GM12878 (cell line): ENCODE measurements at regions not wholly inside any gene's neighbourhood (a gene's known extent, or its start where the extent isn't known, plus 50 kb on each side); places are given as distances from the start of the nearest gene placed in this dataset.

Experiments used
- ATAC-seq: fragments of 200-7000 bp; cut with Tn5 transposase; 3 replicates; pipeline ENCODE4 v1.9.1; 2020; ENCODE audit warnings: mild to moderate bottlenecking, moderate library complexity
- BruUV-seq: library from RNA; stranded (reverse); fragments of 400-500 nt; replicated peaks from 2 replicates; lab custom pipeline; 2021; lab: Mats Ljungman, UMichigan
- CTCF ChIA-PET: fragments of 300-600 bp; sonication (Branson Sonifier 250); formaldehyde crosslinking; extraction: SDS; loops from one replicate; lab custom pipeline; 2021; ENCODE audit warnings: inconsistent platforms; lab: Yijun Ruan, JAX
- POLR2A ChIA-PET: fragments of 350-600 bp; formaldehyde crosslinking; extraction: SDS; loops from one replicate; lab custom pipeline; 2021; ENCODE audit warnings: inconsistent platforms; lab: Charles Lee
- RAD21 ChIA-PET: fragments of 300-600 bp; sonication (Branson Sonifier 250); formaldehyde crosslinking; loops from one replicate; lab custom pipeline; 2023; ENCODE audit warnings: antibody characterized with exemption; ENCODE audit not compliant: unreplicated experiment; lab: Charles Lee
- SMC1A ChIA-PET: fragments of 300-600 bp; sonication (Branson Sonifier 250); formaldehyde crosslinking; loops from one replicate; lab custom pipeline; 2023; ENCODE audit not compliant: unreplicated experiment, uncharacterized antibody; lab: Charles Lee
- DNase-seq: peaks from one replicate; pipeline ENCODE4 v3.0.0-alpha.2; 2011; ENCODE audit warnings: low read depth, low spot score
- FAIRE-seq: peaks from 3 replicates; lab custom pipeline; 2011; peaks lifted over from hg19 to GRCh38; lab: Jason Lieb, UNC
- H2AFZ ChIP-seq: 2 replicates; pipeline ENCODE4 v1.6.0; 2011; ENCODE audit warnings: low read depth, low read length, control low read depth; ENCODE audit not compliant: control insufficient read depth
- H3K27ac ChIP-seq: 2 replicates; pipeline ENCODE4 v1.5.1; 2011; ENCODE audit warnings: control low read depth; ENCODE audit not compliant: control insufficient read depth, insufficient read depth
- H3K27me3 ChIP-seq, 2 experiments: replicated peaks in 1 of 2; 2 replicates each; pipeline versions ENCODE4 v1.6.0 to v1.6.1; 2011; ENCODE audit warnings: low read length in 1 of 2; ENCODE audit not compliant: control insufficient read depth in 2 of 2, insufficient read depth in 2 of 2
- H3K36me3 ChIP-seq, 2 experiments: 2 replicates each; pipeline ENCODE4 v1.5.1; 2011; ENCODE audit warnings: low read length in 1 of 2; ENCODE audit not compliant: control insufficient read depth in 2 of 2, insufficient read depth in 2 of 2
- H3K4me1 ChIP-seq: 2 replicates; pipeline ENCODE4 v1.6.1; 2011; ENCODE audit warnings: mild to moderate bottlenecking, low read length, moderate library complexity, mixed read lengths; ENCODE audit not compliant: control insufficient read depth, insufficient read depth
- H3K4me2 ChIP-seq: 2 replicates; pipeline ENCODE4 v1.6.0; 2011; ENCODE audit warnings: control low read depth; ENCODE audit not compliant: control insufficient read depth, insufficient read depth
- H3K4me3 ChIP-seq: fragments of 200-600 bp; sonication (generic); 2 replicates; pipeline ENCODE4 v1.5.1; 2016
- H3K79me2 ChIP-seq: 2 replicates; pipeline ENCODE4 v1.6.0; 2011; ENCODE audit warnings: low read length; ENCODE audit not compliant: control insufficient read depth, insufficient read depth
- H3K9ac ChIP-seq: 2 replicates; pipeline ENCODE4 v1.8.0; 2011; ENCODE audit warnings: low read length, control low read depth, mixed read lengths; ENCODE audit not compliant: control insufficient read depth, insufficient read depth
- H3K9me3 ChIP-seq: replicated peaks from 3 replicates; pipeline ENCODE4 v1.5.1; 2011; ENCODE audit warnings: mild to moderate bottlenecking, low read length; ENCODE audit not compliant: control insufficient read depth, insufficient read depth
- H4K20me1 ChIP-seq: 2 replicates; pipeline ENCODE4 v1.6.0; 2011; ENCODE audit not compliant: control insufficient read depth, insufficient read depth
- BACH1 ChIP-seq: fragments of 450-650 bp; IDR thresholded peaks from 2 replicates; pipeline ENCODE4 v1.6.1; 2017; ENCODE audit warnings: mild to moderate bottlenecking, borderline replicate concordance
- ETV6 ChIP-seq, 2 experiments: fragments of 450-650 bp in 1 of 2; IDR thresholded peaks in 1 of 2; conservative IDR thresholded peaks in 1 of 2; 2 replicates each; pipeline ENCODE4 v1.6.1; 2014; ENCODE audit warnings: antibody characterized with exemption in 1 of 2, borderline replicate concordance in 1 of 2, low read depth in 1 of 2, mild to moderate bottlenecking in 1 of 2, moderate library complexity in 1 of 2
- HDGF ChIP-seq: fragments of 450-650 bp; IDR thresholded peaks from 2 replicates; pipeline ENCODE4 v1.6.1; 2016; ENCODE audit warnings: antibody characterized with exemption
- JUND ChIP-seq: IDR thresholded peaks from 2 replicates; pipeline ENCODE4 v1.6.1; 2012; ENCODE audit warnings: low read depth, mild to moderate bottlenecking, low read length, improper control_type of control experiment, moderate library complexity
- NFIC ChIP-seq: IDR thresholded peaks from 2 replicates; pipeline ENCODE4 v1.6.1; 2012; ENCODE audit warnings: low read depth, mild to moderate bottlenecking, inconsistent platforms, low read length, moderate library complexity
- PAX8 ChIP-seq: fragments of 450-650 bp; IDR thresholded peaks from 2 replicates; pipeline ENCODE4 v1.6.1; 2017; ENCODE audit warnings: mild to moderate bottlenecking, moderate library complexity
- POLR2AphosphoS5 ChIP-seq: IDR thresholded peaks from 2 replicates; pipeline ENCODE4 v1.6.1; 2011; ENCODE audit warnings: mild to moderate bottlenecking, low read length, inconsistent platforms
- SMAD5 ChIP-seq: IDR thresholded peaks from 2 replicates; pipeline ENCODE4 v1.6.1; 2016; ENCODE audit warnings: antibody characterized with exemption, low read depth
- SP1 ChIP-seq: IDR thresholded peaks from one replicate; pipeline ENCODE4 v1.6.1; 2011; ENCODE audit warnings: low read depth, low read length
- SREBF1 ChIP-seq: IDR thresholded peaks from 2 replicates; pipeline ENCODE4 v1.6.1; 2012; ENCODE audit warnings: mild to moderate bottlenecking, low read length
- SUZ12 ChIP-seq: fragments of 200-600 bp; sonication (generic); IDR thresholded peaks from one replicate; pipeline ENCODE4 v1.6.1; 2018; ENCODE audit warnings: antibody characterized with exemption, mild to moderate bottlenecking; ENCODE audit not compliant: unreplicated experiment
- TBL1XR1 ChIP-seq: IDR thresholded peaks from 2 replicates; pipeline ENCODE4 v1.6.1; 2012; ENCODE audit warnings: low read depth, low read length, improper control_type of control experiment
- ZNF622 ChIP-seq: fragments of 450-650 bp; IDR thresholded peaks from 2 replicates; pipeline ENCODE4 v1.6.1; 2017; ENCODE audit warnings: mild to moderate bottlenecking, inconsistent platforms
- WGBS: methylation state at CpG from one replicate; pipeline ENCODE4 v1.1.6; 2016; ENCODE audit warnings: low lambda C conversion rate; ENCODE audit not compliant: insufficient replicate concordance, insufficient coverage; ENCODE audit errors: missing lambda C conversion rate; 5-methylcytosine and 5-hydroxymethylcytosine counted together
- in situ Hi-C: fragments of 300-500 bp; cut with MboI; formaldehyde crosslinking; loops from 9 replicates; pipeline ENCODE4 v1.14.3; 2018; ENCODE audit warnings: mixed read lengths
- intact Hi-C: fragments of 100-400 bp; cut with micrococcal nuclease; formaldehyde crosslinking; loops from one replicate; pipeline ENCODE4 v1.14.2; 2022; ENCODE audit not compliant: unreplicated experiment
- TF ChIP-seq, protein P1 (sequence below): fragments of 450-650 bp; IDR thresholded peaks from 2 replicates; pipeline ENCODE4 v1.6.1; 2017; ENCODE audit warnings: antibody characterized with exemption, mild to moderate bottlenecking, moderate library complexity
- TF ChIP-seq, protein P2 (sequence below): IDR thresholded peaks from 2 replicates; pipeline ENCODE4 v1.6.1; 2011; ENCODE audit warnings: low read depth, low read length, improper control_type of control experiment, borderline replicate concordance

DNA sequence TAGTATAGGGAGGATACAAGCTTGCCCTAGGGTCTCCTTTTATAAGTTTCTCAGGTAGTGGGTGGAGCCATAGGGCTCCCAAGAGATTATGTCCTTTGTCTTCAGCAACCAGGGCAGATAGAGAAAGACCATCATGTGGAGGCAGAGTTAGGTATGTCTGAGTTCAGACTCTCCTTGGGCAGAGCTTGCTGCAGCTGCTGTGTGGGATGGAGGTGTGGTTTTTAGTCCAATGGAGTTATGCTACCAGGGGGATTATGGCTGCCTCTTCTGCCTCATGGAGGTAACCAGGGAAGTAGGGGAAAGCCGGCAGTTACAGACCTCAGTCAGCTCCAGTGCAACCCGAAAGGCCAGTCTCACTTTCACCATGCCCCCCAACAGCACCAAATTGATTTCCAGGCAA, 220.5 kb downstream of the NECTIN3 start:
- WGBS: 13% methylated on average over 2 of the region's 2 CpGs
- no peak overlapping the region for H3K4me3 ChIP-seq
- BruUV-seq: no TSS peak
- ATAC-seq: no peak
- H3K27me3 ChIP-seq: no peaks in the 10 kb centered on the region
- no peaks in the 10 kb centered on the region for H3K79me2 ChIP-seq
- no peaks in the 10 kb centered on the region for H3K4me1 ChIP-seq
- intact Hi-C loops: no loop called here
- H4K20me1 ChIP-seq: no peaks in the 10 kb centered on the region
- H3K36me3 ChIP-seq: no peaks in the 10 kb centered on the region
- in situ Hi-C loops: no loop called here
- ChIA-PET SMC1A (interaction anchor here (0.8 to 1.1 kb wide), 2 partner anchors 12 to 63 kb away, joined by 3 read pairs; no protein-coding TSS in a partner anchor), POLR2A (no interaction called here), RAD21 (no interaction called here), CTCF (interaction anchor here (0.6 to 1.7 kb wide), 2 partner anchors 16 to 502 kb away, joined by 3 to 5 read pairs; no protein-coding TSS in a partner anchor)
- no peak for DNase-seq
- H3K4me2 ChIP-seq: no peak overlapping the region
- no peak overlapping the region for H3K9ac ChIP-seq
- no peak overlapping the region for H2AFZ ChIP-seq
- no peaks in the 10 kb centered on the region for H3K9me3 ChIP-seq
- TF ChIP-seq SP1: no peak
- TF ChIP-seq TBL1XR1: no peak
- no peak for TF ChIP-seq ETV6 (conservative IDR thresholded peaks at IDR 0.05 in 1 of 2, IDR thresholded peaks at IDR 0.05 in 1 of 2; ENCODE audit: borderline replicate concordance in 1 of 2, low read depth in 1 of 2)
- TF ChIP-seq NFIC: no peak
- H3K27ac ChIP-seq: no peak overlapping the region
- FAIRE-seq: no peak

DNA sequence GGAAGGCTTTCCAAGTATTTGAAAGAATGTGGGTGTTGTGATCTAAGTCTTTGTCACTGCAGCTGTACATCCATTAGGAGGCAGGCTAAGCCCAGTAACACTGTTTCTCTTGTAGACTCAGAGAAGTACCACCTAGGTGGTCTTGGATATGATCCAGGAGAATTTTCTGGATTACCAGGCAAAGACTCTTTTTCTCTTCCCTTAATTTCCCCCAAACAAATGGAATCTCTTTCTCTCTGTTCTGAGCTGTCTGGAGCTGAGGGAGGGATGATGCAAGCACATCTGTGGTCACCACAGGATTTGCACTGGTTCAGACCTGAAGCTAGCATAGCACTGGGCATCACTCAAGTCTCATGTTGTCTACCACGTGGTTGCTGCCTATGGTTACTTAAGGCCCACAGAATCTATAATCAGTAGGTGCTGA, 227.6 kb downstream of the NECTIN3 start:
- Histone ChIP-seq H3K27ac (no peak overlapping the region), H3K27me3 (no peaks in the 10 kb centered on the region), H3K9ac (no peak overlapping the region), H3K4me1 (no peaks in the 10 kb centered on the region), H3K9me3 (no peaks in the 10 kb centered on the region), H3K4me3 (no peak overlapping the region), H3K4me2 (no peak overlapping the region), H3K36me3 (no peaks in the 10 kb centered on the region), H2AFZ (no peak overlapping the region), H4K20me1 (no peaks in the 10 kb centered on the region), H3K79me2 (no peaks in the 10 kb centered on the region)
- in situ Hi-C loops (no loop called here), intact Hi-C loops (no loop called here)
- RAD21 ChIA-PET: no interaction called here
- CTCF ChIA-PET: interaction anchor here (0.5 kb wide), 1 partner anchor 254 kb away, joined by 3 read pairs; no protein-coding TSS in a partner anchor
- BruUV-seq: no TSS peak
- ATAC-seq: no peak
- POLR2A ChIA-PET: no interaction called here
- no peak for FAIRE-seq
- DNase-seq: no peak
- WGBS: 0% methylated on average over 1 of the region's 1 CpG
- SMC1A ChIA-PET: no interaction called here
- TF ChIP-seq SMAD5 (no peak), BACH1 (no peak), SREBF1 (no peak), POLR2AphosphoS5 (no peak), HDGF (no peak), PAX8 (no peak), JUND (no peak), SUZ12 (no peak), ZNF622 (no peak)
- TF ChIP-seq, protein P1, sequence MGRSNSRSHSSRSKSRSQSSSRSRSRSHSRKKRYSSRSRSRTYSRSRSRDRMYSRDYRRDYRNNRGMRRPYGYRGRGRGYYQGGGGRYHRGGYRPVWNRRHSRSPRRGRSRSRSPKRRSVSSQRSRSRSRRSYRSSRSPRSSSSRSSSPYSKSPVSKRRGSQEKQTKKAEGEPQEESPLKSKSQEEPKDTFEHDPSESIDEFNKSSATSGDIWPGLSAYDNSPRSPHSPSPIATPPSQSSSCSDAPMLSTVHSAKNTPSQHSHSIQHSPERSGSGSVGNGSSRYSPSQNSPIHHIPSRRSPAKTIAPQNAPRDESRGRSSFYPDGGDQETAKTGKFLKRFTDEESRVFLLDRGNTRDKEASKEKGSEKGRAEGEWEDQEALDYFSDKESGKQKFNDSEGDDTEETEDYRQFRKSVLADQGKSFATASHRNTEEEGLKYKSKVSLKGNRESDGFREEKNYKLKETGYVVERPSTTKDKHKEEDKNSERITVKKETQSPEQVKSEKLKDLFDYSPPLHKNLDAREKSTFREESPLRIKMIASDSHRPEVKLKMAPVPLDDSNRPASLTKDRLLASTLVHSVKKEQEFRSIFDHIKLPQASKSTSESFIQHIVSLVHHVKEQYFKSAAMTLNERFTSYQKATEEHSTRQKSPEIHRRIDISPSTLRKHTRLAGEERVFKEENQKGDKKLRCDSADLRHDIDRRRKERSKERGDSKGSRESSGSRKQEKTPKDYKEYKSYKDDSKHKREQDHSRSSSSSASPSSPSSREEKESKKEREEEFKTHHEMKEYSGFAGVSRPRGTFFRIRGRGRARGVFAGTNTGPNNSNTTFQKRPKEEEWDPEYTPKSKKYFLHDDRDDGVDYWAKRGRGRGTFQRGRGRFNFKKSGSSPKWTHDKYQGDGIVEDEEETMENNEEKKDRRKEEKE: no peak
- TF ChIP-seq, protein P2, sequence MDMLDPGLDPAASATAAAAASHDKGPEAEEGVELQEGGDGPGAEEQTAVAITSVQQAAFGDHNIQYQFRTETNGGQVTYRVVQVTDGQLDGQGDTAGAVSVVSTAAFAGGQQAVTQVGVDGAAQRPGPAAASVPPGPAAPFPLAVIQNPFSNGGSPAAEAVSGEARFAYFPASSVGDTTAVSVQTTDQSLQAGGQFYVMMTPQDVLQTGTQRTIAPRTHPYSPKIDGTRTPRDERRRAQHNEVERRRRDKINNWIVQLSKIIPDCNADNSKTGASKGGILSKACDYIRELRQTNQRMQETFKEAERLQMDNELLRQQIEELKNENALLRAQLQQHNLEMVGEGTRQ: no peak
